ENCODE measurements at regions not wholly inside any gene's neighbourhood (a gene's known extent, or its start where the extent isn't known, plus 50 kb on each side); places are given as distances from the start of the nearest gene placed in this dataset.

DNA sequence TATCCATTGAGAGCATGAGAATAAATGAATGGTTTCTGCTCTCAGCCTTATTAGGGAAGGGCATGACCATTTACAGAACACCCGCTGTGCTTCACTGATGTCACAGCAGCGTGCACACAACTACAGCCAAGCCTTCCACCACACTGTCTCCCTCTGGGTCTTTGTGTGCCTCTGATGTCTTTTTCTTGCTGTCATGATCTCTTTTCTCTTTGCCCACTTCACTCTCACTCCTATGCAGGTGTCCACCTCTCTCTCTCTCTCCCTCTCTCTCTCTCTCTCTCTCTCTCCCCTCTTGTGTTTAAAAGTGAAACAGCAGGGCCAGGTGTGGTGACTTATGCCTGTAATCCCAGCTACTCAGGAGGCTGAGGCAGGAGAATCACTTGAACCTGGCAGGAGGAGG is 232.5 kb upstream of the JUN start:
- H3K4me3 ChIP-seq (ENCODE audit: low read depth in 2 of 2, low read length in 2 of 2) = no peak overlapping the region
- ChIA-PET POLR2A (interaction anchor here (0.6 to 0.7 kb wide), 2 partner anchors 55 to 231 kb away, joined by 3 to 5 read pairs; no protein-coding TSS in a partner anchor), CTCF (no interaction called here)
- intact Hi-C loops (cut with micrococcal nuclease; ENCODE audit: unreplicated experiment) (no loop called here), in situ Hi-C loops (cut with HindIII; ENCODE audit: low pct_unique_long_range_greater_than_20kb, low sequenced_read_pairs) (no loop called here)
- H3K36me3 ChIP-seq (ENCODE audit: control insufficient read depth, insufficient read depth, low read length) = no peaks in the 10 kb centered on the region
- no TSS peak for BruUV-seq (replicated peaks)
- no peaks in the 10 kb centered on the region for H3K27me3 ChIP-seq (ENCODE audit: control insufficient read depth, insufficient read depth, low read length)
- no peaks in the 10 kb centered on the region; the same call in 1 of the 2 replicates for H3K9me3 ChIP-seq (ENCODE audit: control insufficient read depth, insufficient read depth, low read depth, low read length)
- no peak for ATAC-seq
- H3K27ac ChIP-seq (ENCODE audit: low read length) = no peak overlapping the region
- no peak for DNase-seq (ENCODE audit: low read depth, low spot score)
- H3K4me1 ChIP-seq (ENCODE audit: control insufficient read depth, insufficient read depth, low read length) = peaks cover 22% of the 10 kb centered on the region
- TF ChIP-seq TCF7L2 (IDR thresholded peaks at IDR 0.05; ENCODE audit: low read depth, low read length) (no peak), SIN3A (IDR thresholded peaks at IDR 0.05; ENCODE audit: borderline replicate concordance, insufficient read depth, low read depth, low read length) (no peak), POLR2AphosphoS5 (IDR thresholded peaks at IDR 0.05; ENCODE audit: low read depth, low read length) (no peak)
- TF ChIP-seq, protein P1, sequence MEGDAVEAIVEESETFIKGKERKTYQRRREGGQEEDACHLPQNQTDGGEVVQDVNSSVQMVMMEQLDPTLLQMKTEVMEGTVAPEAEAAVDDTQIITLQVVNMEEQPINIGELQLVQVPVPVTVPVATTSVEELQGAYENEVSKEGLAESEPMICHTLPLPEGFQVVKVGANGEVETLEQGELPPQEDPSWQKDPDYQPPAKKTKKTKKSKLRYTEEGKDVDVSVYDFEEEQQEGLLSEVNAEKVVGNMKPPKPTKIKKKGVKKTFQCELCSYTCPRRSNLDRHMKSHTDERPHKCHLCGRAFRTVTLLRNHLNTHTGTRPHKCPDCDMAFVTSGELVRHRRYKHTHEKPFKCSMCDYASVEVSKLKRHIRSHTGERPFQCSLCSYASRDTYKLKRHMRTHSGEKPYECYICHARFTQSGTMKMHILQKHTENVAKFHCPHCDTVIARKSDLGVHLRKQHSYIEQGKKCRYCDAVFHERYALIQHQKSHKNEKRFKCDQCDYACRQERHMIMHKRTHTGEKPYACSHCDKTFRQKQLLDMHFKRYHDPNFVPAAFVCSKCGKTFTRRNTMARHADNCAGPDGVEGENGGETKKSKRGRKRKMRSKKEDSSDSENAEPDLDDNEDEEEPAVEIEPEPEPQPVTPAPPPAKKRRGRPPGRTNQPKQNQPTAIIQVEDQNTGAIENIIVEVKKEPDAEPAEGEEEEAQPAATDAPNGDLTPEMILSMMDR (IDR thresholded peaks at IDR 0.05) = no peak
- TF ChIP-seq, protein P2, sequence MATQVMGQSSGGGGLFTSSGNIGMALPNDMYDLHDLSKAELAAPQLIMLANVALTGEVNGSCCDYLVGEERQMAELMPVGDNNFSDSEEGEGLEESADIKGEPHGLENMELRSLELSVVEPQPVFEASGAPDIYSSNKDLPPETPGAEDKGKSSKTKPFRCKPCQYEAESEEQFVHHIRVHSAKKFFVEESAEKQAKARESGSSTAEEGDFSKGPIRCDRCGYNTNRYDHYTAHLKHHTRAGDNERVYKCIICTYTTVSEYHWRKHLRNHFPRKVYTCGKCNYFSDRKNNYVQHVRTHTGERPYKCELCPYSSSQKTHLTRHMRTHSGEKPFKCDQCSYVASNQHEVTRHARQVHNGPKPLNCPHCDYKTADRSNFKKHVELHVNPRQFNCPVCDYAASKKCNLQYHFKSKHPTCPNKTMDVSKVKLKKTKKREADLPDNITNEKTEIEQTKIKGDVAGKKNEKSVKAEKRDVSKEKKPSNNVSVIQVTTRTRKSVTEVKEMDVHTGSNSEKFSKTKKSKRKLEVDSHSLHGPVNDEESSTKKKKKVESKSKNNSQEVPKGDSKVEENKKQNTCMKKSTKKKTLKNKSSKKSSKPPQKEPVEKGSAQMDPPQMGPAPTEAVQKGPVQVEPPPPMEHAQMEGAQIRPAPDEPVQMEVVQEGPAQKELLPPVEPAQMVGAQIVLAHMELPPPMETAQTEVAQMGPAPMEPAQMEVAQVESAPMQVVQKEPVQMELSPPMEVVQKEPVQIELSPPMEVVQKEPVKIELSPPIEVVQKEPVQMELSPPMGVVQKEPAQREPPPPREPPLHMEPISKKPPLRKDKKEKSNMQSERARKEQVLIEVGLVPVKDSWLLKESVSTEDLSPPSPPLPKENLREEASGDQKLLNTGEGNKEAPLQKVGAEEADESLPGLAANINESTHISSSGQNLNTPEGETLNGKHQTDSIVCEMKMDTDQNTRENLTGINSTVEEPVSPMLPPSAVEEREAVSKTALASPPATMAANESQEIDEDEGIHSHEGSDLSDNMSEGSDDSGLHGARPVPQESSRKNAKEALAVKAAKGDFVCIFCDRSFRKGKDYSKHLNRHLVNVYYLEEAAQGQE (IDR thresholded peaks at IDR 0.05; ENCODE audit: insufficient read depth in 1 of 2, low read depth in 2 of 2, low read length in 1 of 2) = no peak

DNA sequence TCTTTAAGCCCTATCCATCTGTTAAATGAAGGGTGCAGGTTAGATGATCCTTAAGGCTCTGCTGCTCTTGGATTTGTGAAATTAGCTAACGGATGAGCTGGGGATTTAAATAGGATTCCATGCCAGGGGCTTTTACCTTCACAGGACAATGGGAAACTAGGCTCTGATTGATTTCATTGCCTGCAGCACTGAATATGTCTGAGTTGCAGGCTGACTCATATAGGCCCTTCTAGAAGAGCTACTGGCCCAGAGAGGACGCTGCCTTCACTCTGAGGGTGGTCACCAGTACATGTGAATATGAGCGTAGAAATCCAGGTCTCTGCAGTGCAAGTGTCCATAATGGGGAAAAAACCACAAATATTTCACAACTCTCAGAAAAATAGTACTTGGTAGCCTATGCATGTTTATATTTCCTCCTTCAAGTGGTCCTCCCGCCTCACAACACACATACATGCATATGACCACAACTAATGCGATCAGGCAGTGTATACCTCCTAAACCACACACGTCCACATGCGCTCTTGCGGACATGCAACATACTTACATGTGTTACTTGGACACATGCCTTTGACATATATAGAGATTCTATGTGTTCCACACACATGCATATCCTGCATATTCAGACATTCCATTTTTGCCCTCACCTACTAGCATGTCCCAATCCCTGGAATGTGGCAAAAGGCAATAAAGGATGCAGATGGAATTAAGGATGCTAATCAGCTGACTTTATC is 233.8 kb upstream of the JUN start:
- H3K4me1 ChIP-seq (ENCODE audit: control insufficient read depth, insufficient read depth, low read length) = peaks cover 22% of the 10 kb centered on the region
- CTCF ChIA-PET = no interaction called here
- H3K27ac ChIP-seq (ENCODE audit: low read length) = no peak overlapping the region
- no peak for DNase-seq (ENCODE audit: low read depth, low spot score)
- intact Hi-C loops (cut with micrococcal nuclease; ENCODE audit: unreplicated experiment) (no loop called here), in situ Hi-C loops (cut with HindIII; ENCODE audit: low pct_unique_long_range_greater_than_20kb, low sequenced_read_pairs) (no loop called here)
- ATAC-seq = no peak
- no peak overlapping the region for H3K4me3 ChIP-seq (ENCODE audit: low read depth in 2 of 2, low read length in 2 of 2)
- TF ChIP-seq, protein P2 (IDR thresholded peaks at IDR 0.05; ENCODE audit: insufficient read depth in 1 of 2, low read depth in 2 of 2, low read length in 1 of 2) = no peak
- TF ChIP-seq SIN3A (IDR thresholded peaks at IDR 0.05; ENCODE audit: borderline replicate concordance, insufficient read depth, low read depth, low read length) = no peak
- no peaks in the 10 kb centered on the region for H3K27me3 ChIP-seq (ENCODE audit: control insufficient read depth, insufficient read depth, low read length)
- no peaks in the 10 kb centered on the region for H3K36me3 ChIP-seq (ENCODE audit: control insufficient read depth, insufficient read depth, low read length)
- no peaks in the 10 kb centered on the region; the same call in 1 of the 2 replicates for H3K9me3 ChIP-seq (ENCODE audit: control insufficient read depth, insufficient read depth, low read depth, low read length)
- POLR2A ChIA-PET = interaction anchor here (0.6 kb wide), 1 partner anchor 41 kb away, joined by 3 read pairs; no protein-coding TSS in a partner anchor
- no TSS peak for BruUV-seq (replicated peaks)
